Right lobe of liver (tissue), 4 donors: ENCODE measurements at regions not wholly inside any gene's neighbourhood (a gene's known extent, or its start where the extent isn't known, plus 50 kb on each side); places are given as distances from the start of the nearest gene placed in this dataset.

Source experiments
- POLR2A ChIP-seq: fragments of 450-650 bp; IDR thresholded peaks from one replicate; pipeline ENCODE4 v1.6.1; 2017; ENCODE audit warnings: antibody characterized with exemption, mild to moderate bottlenecking
- TF ChIP-seq, protein P1 (sequence below), 4 donors: fragments of 200-600 bp in 3 of 4; fragments of 450-650 bp in 1 of 4; IDR thresholded peaks; one replicate each; pipeline versions ENCODE4 v1.5.1 to v1.8.0; 2016 to 2022; ENCODE audit warnings: antibody characterized with exemption in 4 of 4, mild to moderate bottlenecking in 2 of 4
- donor health status: DM: no; HTN: no; CAD: no.
- donor health status: DM: no; HTN: no; CAD: no.
- donor health status: DM: no; HTN: yes; CAD: no.

- TF ChIP-seq, protein P1, sequence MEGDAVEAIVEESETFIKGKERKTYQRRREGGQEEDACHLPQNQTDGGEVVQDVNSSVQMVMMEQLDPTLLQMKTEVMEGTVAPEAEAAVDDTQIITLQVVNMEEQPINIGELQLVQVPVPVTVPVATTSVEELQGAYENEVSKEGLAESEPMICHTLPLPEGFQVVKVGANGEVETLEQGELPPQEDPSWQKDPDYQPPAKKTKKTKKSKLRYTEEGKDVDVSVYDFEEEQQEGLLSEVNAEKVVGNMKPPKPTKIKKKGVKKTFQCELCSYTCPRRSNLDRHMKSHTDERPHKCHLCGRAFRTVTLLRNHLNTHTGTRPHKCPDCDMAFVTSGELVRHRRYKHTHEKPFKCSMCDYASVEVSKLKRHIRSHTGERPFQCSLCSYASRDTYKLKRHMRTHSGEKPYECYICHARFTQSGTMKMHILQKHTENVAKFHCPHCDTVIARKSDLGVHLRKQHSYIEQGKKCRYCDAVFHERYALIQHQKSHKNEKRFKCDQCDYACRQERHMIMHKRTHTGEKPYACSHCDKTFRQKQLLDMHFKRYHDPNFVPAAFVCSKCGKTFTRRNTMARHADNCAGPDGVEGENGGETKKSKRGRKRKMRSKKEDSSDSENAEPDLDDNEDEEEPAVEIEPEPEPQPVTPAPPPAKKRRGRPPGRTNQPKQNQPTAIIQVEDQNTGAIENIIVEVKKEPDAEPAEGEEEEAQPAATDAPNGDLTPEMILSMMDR (IDR thresholded peaks at IDR 0.05) = no peak
- TF ChIP-seq POLR2A = no peak
These were observed 185.4 kb upstream of the VGLL2 start for GRCh38 chr6:117079951-117080350.
